HFFc6 (cell line): ENCODE measurements at regions not wholly inside any gene's neighbourhood (a gene's known extent, or its start where the extent isn't known, plus 50 kb on each side); places are given as distances from the start of the nearest gene placed in this dataset.

ENCODE experiments used
- DNase-seq: peaks from one replicate; pipeline ENCODE4 v3.0.0-alpha.2; 2018
- H3K27ac Mint-ChIP-seq: 2 replicates; pipeline ENCODE4 v1.8.0; 2020; ENCODE audit warnings: mild to moderate bottlenecking, mixed read lengths
- H3K27me3 Mint-ChIP-seq: 2 replicates; pipeline ENCODE4 v1.8.0; 2021; ENCODE audit warnings: mild to moderate bottlenecking, moderate library complexity, mixed read lengths; ENCODE audit not compliant: insufficient read depth
- H3K36me3 Mint-ChIP-seq: 2 replicates; pipeline ENCODE4 v1.8.0; 2021; ENCODE audit warnings: low read depth, mixed read lengths
- H3K4me1 Mint-ChIP-seq: 2 replicates; pipeline ENCODE4 v1.8.0; 2020; ENCODE audit warnings: low read depth, mixed read lengths
- H3K4me3 Mint-ChIP-seq: 2 replicates; pipeline ENCODE4 v1.8.0; 2020; ENCODE audit warnings: mild to moderate bottlenecking, moderate library complexity, mixed read lengths
- H3K9me3 Mint-ChIP-seq: 2 replicates; pipeline ENCODE4 v1.8.0; 2020; ENCODE audit warnings: mild to moderate bottlenecking, mixed read lengths
- TF ChIP-seq, protein P1 (sequence below): fragments of 200-600 bp; sonication (generic); IDR thresholded peaks from 2 replicates; pipeline ENCODE4 v1.5.0; 2021; ENCODE audit warnings: antibody characterized with exemption, mild to moderate bottlenecking

DNA sequence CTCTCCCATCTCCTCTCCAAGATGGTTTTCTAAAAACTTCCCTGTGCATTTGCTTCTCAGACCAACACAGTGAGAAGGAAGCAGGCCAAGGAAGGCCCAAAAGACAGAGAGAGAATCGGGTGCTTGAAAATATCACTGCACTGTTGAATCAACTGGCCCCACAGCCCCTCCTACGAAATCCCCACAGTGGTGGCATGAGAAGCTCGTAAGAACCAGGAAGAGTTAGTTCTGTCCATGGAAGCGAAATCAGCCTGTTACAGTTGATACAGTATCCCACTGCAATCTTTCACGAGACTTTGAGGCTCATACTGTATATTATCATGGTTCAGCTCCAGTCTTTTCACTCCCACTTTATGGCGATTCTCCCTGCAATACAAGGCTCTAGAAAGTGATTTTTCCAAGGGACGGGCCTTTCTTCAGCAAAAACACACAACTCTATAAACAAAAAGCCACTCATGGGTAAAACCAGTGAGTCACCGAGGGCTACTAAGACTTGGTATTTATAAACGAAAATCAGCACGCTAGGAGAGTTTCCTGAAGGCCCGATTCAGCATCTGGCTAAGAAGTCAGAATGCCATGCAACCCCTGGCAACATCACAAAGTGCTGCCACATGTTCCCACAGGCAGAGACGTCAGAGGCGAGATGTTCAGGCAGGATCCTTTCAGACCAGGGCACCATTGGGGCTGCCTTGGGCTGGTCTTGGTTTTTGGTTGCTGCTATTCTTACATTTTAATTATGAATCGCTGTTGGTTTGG lies 185.7 kb downstream of the IRX5 start:
- Mint-ChIP-seq H3K9me3 (peaks cover 17% of the 10 kb centered on the region), H3K4me3 (no peak overlapping the region), H3K27me3 (peaks cover 4% of the 10 kb centered on the region), H3K4me1 (no peaks in the 10 kb centered on the region; the same call in 1 of the 2 replicates), H3K36me3 (no peaks in the 10 kb centered on the region), H3K27ac (no peak overlapping the region; the same call in 1 of the 2 replicates)
- TF ChIP-seq, protein P1, sequence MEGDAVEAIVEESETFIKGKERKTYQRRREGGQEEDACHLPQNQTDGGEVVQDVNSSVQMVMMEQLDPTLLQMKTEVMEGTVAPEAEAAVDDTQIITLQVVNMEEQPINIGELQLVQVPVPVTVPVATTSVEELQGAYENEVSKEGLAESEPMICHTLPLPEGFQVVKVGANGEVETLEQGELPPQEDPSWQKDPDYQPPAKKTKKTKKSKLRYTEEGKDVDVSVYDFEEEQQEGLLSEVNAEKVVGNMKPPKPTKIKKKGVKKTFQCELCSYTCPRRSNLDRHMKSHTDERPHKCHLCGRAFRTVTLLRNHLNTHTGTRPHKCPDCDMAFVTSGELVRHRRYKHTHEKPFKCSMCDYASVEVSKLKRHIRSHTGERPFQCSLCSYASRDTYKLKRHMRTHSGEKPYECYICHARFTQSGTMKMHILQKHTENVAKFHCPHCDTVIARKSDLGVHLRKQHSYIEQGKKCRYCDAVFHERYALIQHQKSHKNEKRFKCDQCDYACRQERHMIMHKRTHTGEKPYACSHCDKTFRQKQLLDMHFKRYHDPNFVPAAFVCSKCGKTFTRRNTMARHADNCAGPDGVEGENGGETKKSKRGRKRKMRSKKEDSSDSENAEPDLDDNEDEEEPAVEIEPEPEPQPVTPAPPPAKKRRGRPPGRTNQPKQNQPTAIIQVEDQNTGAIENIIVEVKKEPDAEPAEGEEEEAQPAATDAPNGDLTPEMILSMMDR: no peak
- DNase-seq: peak; percentile 29

DNA sequence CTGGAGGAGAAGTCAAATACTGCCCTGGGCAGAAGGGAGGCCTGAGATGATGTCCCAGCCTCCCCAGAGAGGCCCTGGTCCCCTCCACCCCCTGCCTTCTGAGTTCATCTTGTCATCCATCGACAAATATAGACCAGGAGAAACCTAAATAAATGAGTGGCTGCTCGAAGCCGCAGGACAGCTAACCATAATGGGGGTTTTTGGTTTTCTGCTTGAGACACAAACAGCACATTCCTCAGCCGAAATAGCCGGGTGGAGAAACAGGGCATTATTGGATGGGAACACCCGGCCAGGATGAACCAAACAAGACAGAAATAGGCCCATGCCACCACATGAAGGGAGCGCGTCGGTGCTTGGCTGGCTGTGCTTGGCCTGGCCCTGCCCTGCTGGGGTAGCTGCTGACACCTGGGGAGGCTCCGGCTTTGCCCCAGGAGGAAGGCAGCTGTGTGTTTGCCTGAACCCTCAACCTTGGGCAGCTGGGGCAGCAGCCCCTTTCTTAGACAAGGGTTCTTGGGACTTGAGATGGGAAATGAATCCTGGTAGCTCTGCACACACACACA lies 188.1 kb downstream of the IRX5 start:
- no peak overlapping the region for H3K27ac Mint-ChIP-seq
- peaks cover 17% of the 10 kb centered on the region for H3K9me3 Mint-ChIP-seq
- no peak for DNase-seq
- no peaks in the 10 kb centered on the region for H3K36me3 Mint-ChIP-seq
- H3K4me1 Mint-ChIP-seq: no peaks in the 10 kb centered on the region; the same call in 1 of the 2 replicates
- peaks cover 1% of the 10 kb centered on the region; the same call in 1 of the 2 replicates for H3K27me3 Mint-ChIP-seq
- no peak overlapping the region for H3K4me3 Mint-ChIP-seq
- TF ChIP-seq, protein P1: no peak

DNA sequence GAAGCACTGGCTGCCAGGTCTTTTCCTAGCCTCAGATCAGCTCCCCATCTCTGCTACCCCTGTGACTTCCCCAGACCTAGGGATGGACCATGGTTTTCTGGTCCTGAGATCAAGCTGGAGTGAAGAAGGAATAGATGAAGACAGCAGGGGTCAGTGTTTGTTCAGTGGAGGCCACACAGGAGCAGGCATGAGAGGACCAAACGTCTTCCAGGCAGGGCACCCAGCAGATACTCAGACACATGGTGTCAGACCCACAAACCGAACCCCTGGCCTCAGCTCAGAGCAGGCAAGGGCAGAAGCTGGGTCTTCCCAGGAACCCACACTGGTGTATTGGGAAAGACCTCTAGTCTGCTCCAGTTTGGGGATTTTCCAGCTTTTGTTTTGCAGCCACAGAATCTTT lies 189.7 kb downstream of the IRX5 start:
- no peaks in the 10 kb centered on the region; the same call in 1 of the 2 replicates for H3K4me1 Mint-ChIP-seq
- H3K36me3 Mint-ChIP-seq: no peaks in the 10 kb centered on the region
- DNase-seq: no peak
- H3K9me3 Mint-ChIP-seq: peaks cover 27% of the 10 kb centered on the region
- H3K27ac Mint-ChIP-seq: no peak overlapping the region
- no peak overlapping the region for H3K4me3 Mint-ChIP-seq
- no peaks in the 10 kb centered on the region; the same call in 1 of the 2 replicates for H3K27me3 Mint-ChIP-seq
- TF ChIP-seq, protein P1: no peak

DNA sequence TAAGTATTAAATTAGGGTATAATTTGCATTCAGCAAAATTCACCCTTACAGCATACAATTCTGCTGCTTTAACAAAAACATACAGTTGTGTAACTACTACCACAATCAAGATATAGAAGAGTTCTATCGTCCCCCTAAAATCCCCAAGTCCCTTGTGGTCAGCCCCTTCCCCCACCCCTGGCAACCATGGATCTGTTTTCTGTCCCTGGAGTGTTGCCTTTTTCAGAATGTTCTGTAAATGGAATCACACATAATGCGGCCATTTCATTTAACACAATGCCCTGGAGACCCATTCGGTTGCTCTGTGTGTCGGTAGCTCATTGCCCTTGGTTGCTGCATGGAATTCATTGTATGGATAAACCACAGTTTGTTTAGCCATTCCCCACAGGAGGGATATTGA lies 190.2 kb downstream of the IRX5 start:
- Mint-ChIP-seq H3K4me3 (no peak overlapping the region), H3K27ac (no peak overlapping the region), H3K36me3 (no peaks in the 10 kb centered on the region), H3K27me3 (no peaks in the 10 kb centered on the region; the same call in 1 of the 2 replicates), H3K9me3 (peaks cover 31% of the 10 kb centered on the region), H3K4me1 (no peaks in the 10 kb centered on the region; the same call in 1 of the 2 replicates)
- DNase-seq: no peak
- TF ChIP-seq, protein P1: no peak

DNA sequence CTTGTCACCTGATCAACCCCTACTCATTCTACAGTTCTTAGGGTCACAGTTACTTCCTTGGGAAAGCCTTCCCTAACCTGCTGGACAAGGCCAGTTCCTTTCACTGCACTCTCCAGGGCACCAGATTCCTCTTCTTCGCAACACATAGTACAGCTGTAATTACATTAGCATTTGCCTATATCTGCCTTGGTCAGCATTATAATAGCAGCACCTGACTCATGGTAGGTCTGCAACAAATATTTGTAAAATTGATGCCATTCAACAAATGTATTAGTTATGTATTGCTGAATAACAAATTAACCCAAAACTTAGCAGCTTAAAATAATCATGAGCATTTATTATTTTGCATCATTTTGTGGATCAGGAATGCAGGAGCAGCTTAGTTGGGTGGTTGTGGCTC lies 193.0 kb downstream of the IRX5 start:
- TF ChIP-seq, protein P1: no peak
- no peak overlapping the region for H3K27ac Mint-ChIP-seq
- H3K27me3 Mint-ChIP-seq: no peaks in the 10 kb centered on the region; the same call in none of the 2 replicates
- H3K4me1 Mint-ChIP-seq: no peaks in the 10 kb centered on the region
- H3K4me3 Mint-ChIP-seq: no peak overlapping the region
- peaks cover 40% of the 10 kb centered on the region for H3K9me3 Mint-ChIP-seq
- H3K36me3 Mint-ChIP-seq: no peaks in the 10 kb centered on the region
- no peak for DNase-seq
